HFFc6 (cell line): ENCODE measurements at regions not wholly inside any gene's neighbourhood (a gene's known extent, or its start where the extent isn't known, plus 50 kb on each side); places are given as distances from the start of the nearest gene placed in this dataset.

ENCODE experiments used
- DNase-seq: peaks from one replicate; pipeline ENCODE4 v3.0.0-alpha.2; 2018
- H3K27ac Mint-ChIP-seq: 2 replicates; pipeline ENCODE4 v1.8.0; 2020; ENCODE audit warnings: mild to moderate bottlenecking, mixed read lengths
- H3K27me3 Mint-ChIP-seq: 2 replicates; pipeline ENCODE4 v1.8.0; 2021; ENCODE audit warnings: mild to moderate bottlenecking, moderate library complexity, mixed read lengths; ENCODE audit not compliant: insufficient read depth
- H3K36me3 Mint-ChIP-seq: 2 replicates; pipeline ENCODE4 v1.8.0; 2021; ENCODE audit warnings: low read depth, mixed read lengths
- H3K4me1 Mint-ChIP-seq: 2 replicates; pipeline ENCODE4 v1.8.0; 2020; ENCODE audit warnings: low read depth, mixed read lengths
- H3K4me3 Mint-ChIP-seq: 2 replicates; pipeline ENCODE4 v1.8.0; 2020; ENCODE audit warnings: mild to moderate bottlenecking, moderate library complexity, mixed read lengths
- H3K9me3 Mint-ChIP-seq: 2 replicates; pipeline ENCODE4 v1.8.0; 2020; ENCODE audit warnings: mild to moderate bottlenecking, mixed read lengths
- TF ChIP-seq, protein P1 (sequence below): fragments of 200-600 bp; sonication (generic); IDR thresholded peaks from 2 replicates; pipeline ENCODE4 v1.5.0; 2021; ENCODE audit warnings: antibody characterized with exemption, mild to moderate bottlenecking

DNA sequence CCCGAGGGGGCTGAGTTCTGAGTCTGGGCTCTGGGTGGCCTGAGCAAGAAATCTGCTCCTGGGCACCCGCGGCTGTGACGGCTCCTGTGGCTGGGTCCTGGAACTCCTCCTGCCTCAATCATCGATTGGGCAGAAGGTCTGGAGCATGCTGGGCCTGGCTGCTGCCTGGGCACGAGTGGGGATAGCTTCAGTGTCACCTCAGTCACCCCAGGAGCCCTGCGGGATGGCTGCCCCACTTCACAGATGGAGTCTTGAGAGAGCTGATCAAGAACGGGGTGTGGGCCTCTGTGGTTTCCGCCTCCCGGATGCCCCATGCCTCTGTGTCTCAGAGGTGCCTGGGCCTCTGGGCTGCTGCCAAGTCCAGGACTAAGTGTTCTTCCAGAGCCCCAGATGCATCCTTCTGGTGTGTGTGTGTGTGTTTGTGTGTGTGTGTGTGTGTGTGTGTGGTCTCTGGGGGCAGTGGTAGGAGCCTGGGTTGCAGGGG is 185.6 kb upstream of the C14orf180 start:
- H3K36me3 Mint-ChIP-seq, result peaks cover 27% of the 10 kb centered on the region
- H3K27me3 Mint-ChIP-seq, result no peaks in the 10 kb centered on the region; the same call in 1 of the 2 replicates
- no peaks in the 10 kb centered on the region for H3K4me1 Mint-ChIP-seq
- no peak overlapping the region for H3K4me3 Mint-ChIP-seq
- no peak for DNase-seq
- TF ChIP-seq, protein P1, sequence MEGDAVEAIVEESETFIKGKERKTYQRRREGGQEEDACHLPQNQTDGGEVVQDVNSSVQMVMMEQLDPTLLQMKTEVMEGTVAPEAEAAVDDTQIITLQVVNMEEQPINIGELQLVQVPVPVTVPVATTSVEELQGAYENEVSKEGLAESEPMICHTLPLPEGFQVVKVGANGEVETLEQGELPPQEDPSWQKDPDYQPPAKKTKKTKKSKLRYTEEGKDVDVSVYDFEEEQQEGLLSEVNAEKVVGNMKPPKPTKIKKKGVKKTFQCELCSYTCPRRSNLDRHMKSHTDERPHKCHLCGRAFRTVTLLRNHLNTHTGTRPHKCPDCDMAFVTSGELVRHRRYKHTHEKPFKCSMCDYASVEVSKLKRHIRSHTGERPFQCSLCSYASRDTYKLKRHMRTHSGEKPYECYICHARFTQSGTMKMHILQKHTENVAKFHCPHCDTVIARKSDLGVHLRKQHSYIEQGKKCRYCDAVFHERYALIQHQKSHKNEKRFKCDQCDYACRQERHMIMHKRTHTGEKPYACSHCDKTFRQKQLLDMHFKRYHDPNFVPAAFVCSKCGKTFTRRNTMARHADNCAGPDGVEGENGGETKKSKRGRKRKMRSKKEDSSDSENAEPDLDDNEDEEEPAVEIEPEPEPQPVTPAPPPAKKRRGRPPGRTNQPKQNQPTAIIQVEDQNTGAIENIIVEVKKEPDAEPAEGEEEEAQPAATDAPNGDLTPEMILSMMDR, result no peak
- peaks cover 71% of the 10 kb centered on the region for H3K9me3 Mint-ChIP-seq
- no peak overlapping the region for H3K27ac Mint-ChIP-seq

DNA sequence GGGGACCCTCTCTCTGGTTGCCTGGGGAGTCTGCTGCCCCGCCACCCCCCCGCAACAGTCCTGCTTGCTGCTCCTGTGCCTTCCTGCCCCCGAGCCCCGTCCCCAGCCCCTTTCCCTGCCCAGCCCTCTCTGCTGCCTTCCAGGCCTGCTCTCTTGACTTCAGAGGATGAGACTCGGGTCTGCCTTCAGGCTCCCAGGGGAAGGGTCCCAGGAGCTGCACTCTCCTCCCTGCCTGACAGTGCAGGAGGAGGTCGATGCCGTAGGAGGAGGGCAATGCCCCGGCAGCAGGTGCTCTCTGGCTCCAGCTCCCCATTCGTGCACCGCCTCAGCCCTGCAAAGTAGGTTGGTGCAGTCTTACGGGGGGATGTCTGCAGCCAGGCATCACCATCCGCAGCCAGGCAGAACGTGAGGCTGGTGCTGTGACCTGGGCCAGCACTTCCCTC is 185.1 kb upstream of the C14orf180 start:
- Mint-ChIP-seq H3K4me3 (no peak overlapping the region), H3K9me3 (peaks cover 76% of the 10 kb centered on the region), H3K27ac (no peak overlapping the region), H3K36me3 (peaks cover 32% of the 10 kb centered on the region), H3K27me3 (no peaks in the 10 kb centered on the region; the same call in 1 of the 2 replicates), H3K4me1 (no peaks in the 10 kb centered on the region)
- DNase-seq, result no peak
- TF ChIP-seq, protein P1, result no peak

DNA sequence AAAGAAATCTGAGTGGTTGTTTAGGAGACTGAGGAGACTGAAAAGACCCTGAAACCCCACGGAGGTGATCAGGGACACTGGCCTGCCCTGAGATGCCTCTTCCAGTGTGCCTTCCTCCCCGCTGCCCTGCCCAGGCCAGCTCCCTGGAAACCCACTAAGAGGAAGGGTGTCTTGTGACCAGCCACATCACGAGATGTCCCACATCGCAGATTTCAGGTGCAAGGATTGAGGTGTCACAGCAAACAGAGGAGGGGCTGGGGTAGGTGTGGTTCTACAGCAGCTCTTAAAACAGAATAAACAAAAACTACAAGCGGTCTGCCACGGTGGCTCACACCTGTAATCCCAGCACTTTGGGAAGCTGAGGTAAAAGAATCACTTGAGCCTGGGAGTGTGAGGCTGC is 184.3 kb upstream of the C14orf180 start:
- Mint-ChIP-seq H3K4me3 (no peak overlapping the region), H3K4me1 (no peaks in the 10 kb centered on the region), H3K36me3 (peaks cover 27% of the 10 kb centered on the region), H3K9me3 (peaks cover 76% of the 10 kb centered on the region), H3K27ac (no peak overlapping the region), H3K27me3 (peaks cover 3% of the 10 kb centered on the region; the same call in 1 of the 2 replicates)
- TF ChIP-seq, protein P1, result no peak
- DNase-seq, result no peak

DNA sequence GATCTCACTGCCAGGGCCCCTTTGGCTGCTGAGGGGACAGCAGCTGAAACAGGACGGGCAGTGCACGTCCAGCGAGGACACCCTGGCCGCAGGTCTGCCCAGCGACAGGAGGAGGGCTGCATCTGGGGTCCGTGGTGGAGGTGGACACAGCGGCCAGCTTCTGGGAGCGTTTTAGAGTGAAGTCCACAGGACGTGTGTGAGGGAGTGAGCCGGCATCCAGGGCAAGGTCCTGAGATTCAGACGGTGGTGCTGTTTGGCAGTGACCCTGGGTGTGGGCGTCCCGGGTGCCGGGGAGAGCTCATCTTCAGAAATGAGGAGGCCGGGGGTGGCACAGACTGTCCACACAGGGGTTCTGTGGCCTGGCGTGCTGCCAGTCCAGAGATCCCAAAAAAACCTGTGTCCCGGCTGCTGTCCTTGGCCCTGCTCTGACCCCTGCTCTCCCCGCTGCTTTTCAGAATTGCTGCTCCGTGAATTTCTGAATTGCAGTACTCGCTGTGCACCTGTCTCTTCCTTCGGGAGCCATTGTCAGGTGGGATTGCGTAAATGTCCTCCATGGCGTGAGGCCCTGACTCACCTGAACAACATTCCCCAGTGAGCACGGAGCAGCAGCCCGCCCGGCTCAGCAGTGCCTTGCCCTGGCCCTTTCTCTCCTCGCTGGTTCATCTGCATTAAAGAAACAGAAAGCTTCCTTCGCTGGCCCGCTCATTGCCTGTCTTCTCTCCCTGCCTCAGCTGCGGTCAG is 183.5 kb upstream of the C14orf180 start:
- TF ChIP-seq, protein P1, result no peak
- no peaks in the 10 kb centered on the region for H3K4me1 Mint-ChIP-seq
- peaks cover 3% of the 10 kb centered on the region; the same call in 1 of the 2 replicates for H3K27me3 Mint-ChIP-seq
- no peak overlapping the region for H3K27ac Mint-ChIP-seq
- no peak for DNase-seq
- peaks cover 28% of the 10 kb centered on the region for H3K36me3 Mint-ChIP-seq
- no peak overlapping the region for H3K4me3 Mint-ChIP-seq
- H3K9me3 Mint-ChIP-seq, result peaks cover 78% of the 10 kb centered on the region

DNA sequence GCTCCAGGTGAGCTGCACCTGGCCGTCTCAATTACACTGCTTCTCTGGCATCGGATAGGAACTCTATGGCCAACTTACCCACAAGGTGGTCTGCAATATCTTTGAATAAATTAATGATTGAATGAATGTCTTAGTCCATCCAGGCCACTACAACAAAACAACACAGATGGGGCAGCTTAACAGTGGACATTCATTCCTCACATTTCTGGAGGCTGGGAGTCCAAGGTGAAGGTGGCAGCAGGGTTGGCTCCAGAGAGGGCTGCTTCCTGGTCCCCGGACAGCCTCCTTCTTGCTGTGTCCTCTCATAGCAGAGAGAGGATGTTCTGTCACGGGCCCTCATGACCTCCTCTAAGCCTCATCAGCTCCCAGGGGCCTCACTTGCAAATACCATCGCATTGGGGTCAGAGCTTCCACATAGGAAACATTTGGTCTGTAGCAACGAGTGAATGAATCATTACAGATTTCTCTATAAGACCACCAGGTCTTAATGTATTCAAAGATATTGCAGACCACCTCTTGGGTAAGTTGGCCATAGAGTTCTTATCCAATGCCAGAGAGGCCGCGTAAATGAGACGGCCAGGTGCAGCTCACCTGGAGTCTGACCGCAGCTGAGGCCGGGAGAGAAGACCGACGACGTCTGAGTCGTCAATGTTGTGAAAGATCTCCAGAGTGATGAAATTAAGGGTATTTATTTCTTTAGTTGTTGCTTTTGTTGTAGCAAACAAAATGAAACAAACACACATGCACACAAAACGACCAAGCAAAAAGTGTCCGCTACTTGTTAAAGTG is 182.7 kb upstream of the C14orf180 start:
- Mint-ChIP-seq H3K9me3 (peaks cover 75% of the 10 kb centered on the region), H3K4me3 (no peak overlapping the region), H3K27me3 (peaks cover 3% of the 10 kb centered on the region; the same call in 1 of the 2 replicates), H3K27ac (no peak overlapping the region), H3K4me1 (no peaks in the 10 kb centered on the region), H3K36me3 (peaks cover 29% of the 10 kb centered on the region)
- TF ChIP-seq, protein P1, result no peak
- DNase-seq, result no peak
